Fibroblast of lung (primary cell): ENCODE measurements at regions not wholly inside any gene's neighbourhood (a gene's known extent, or its start where the extent isn't known, plus 50 kb on each side); places are given as distances from the start of the nearest gene placed in this dataset.

Experiments used
- DNase-seq, 2 donors: peaks; one replicate each; pipeline versions ENCODE4 v3.0.0 to v3.0.0-alpha.2; 2010; ENCODE audit warnings: low read depth in 2 of 2
- H2AFZ ChIP-seq: 2 replicates; pipeline ENCODE4 v1.5.1; 2012; ENCODE audit warnings: low read length, control low read depth, inconsistent platforms
- H3K27ac ChIP-seq: 2 replicates; pipeline ENCODE4 v1.5.1; 2011; ENCODE audit warnings: low read length, control low read depth; ENCODE audit not compliant: insufficient read depth
- H3K27me3 ChIP-seq: 2 replicates; pipeline ENCODE4 v1.5.1; 2011; ENCODE audit warnings: mild to moderate bottlenecking, low read length; ENCODE audit not compliant: control insufficient read depth, insufficient read depth
- H3K36me3 ChIP-seq: 2 replicates; pipeline ENCODE4 v1.5.1; 2011; ENCODE audit warnings: low read length; ENCODE audit not compliant: control insufficient read depth, insufficient read depth
- H3K4me1 ChIP-seq: 2 replicates; pipeline ENCODE4 v1.5.1; 2011; ENCODE audit warnings: low read length; ENCODE audit not compliant: control insufficient read depth, insufficient read depth; ENCODE audit errors: extremely low read depth
- H3K4me2 ChIP-seq: 2 replicates; pipeline ENCODE4 v1.5.1; 2011; ENCODE audit warnings: low read length, control low read depth; ENCODE audit not compliant: insufficient read depth; ENCODE audit errors: extremely low read depth
- H3K4me3 ChIP-seq, 4 experiments: fragments of 200-600 bp in 1 of 4; sonication (generic) in 1 of 4; replicated peaks in 1 of 4; 2 replicates each; pipeline ENCODE4 v1.5.1; 2011 to 2016; ENCODE audit warnings: low read length in 4 of 4, low read depth in 3 of 4, mild to moderate bottlenecking in 3 of 4, control low read depth in 2 of 4, inconsistent platforms in 1 of 4, mixed read lengths in 1 of 4; ENCODE audit not compliant: insufficient read depth in 1 of 4; ENCODE audit errors: control extremely low read depth in 1 of 4
- H3K79me2 ChIP-seq: 2 replicates; pipeline ENCODE4 v1.5.1; 2012; ENCODE audit warnings: mild to moderate bottlenecking, low read length, inconsistent platforms; ENCODE audit not compliant: control insufficient read depth, insufficient read depth
- H3K9ac ChIP-seq: 2 replicates; pipeline ENCODE4 v1.5.1; 2011; ENCODE audit warnings: mild to moderate bottlenecking, low read length, control low read depth; ENCODE audit not compliant: insufficient read depth
- H3K9me3 ChIP-seq: 2 replicates; pipeline ENCODE4 v1.5.1; 2012; ENCODE audit warnings: low read depth, low read length; ENCODE audit not compliant: control insufficient read depth, insufficient read depth
- H4K20me1 ChIP-seq: 2 replicates; pipeline ENCODE4 v1.5.1; 2011; ENCODE audit warnings: low read length; ENCODE audit not compliant: control insufficient read depth, insufficient read depth; ENCODE audit errors: extremely low read depth
- CTCF ChIP-seq, 2 donors: IDR thresholded peaks in 1 of 2; conservative IDR thresholded peaks in 1 of 2; 1 replicate in 1 of 2; 2 replicates in 1 of 2; pipeline ENCODE4 v1.5.1; 2011 to 2012; ENCODE audit warnings: low read length in 2 of 2, control low read depth in 1 of 2, inconsistent platforms in 1 of 2, low read depth in 1 of 2, mild to moderate bottlenecking in 1 of 2
- EZH2 ChIP-seq: IDR thresholded peaks from 2 replicates; pipeline ENCODE4 v1.5.1; 2012; ENCODE audit warnings: low read length, control low read depth, mild to moderate bottlenecking; ENCODE audit errors: missing control alignments

- Histone ChIP-seq H3K36me3 (no peaks in the 10 kb centered on the region), H3K9ac (no peak overlapping the region), H3K4me2 (no peak overlapping the region), H3K27me3 (no peaks in the 10 kb centered on the region), H4K20me1 (no peaks in the 10 kb centered on the region), H3K4me3 (no peak overlapping the region), H3K79me2 (no peaks in the 10 kb centered on the region), H3K4me1 (no peaks in the 10 kb centered on the region), H3K27ac (no peak overlapping the region), H2AFZ (no peak overlapping the region), H3K9me3 (no peaks in the 10 kb centered on the region)
- TF ChIP-seq CTCF (conservative IDR thresholded peaks at IDR 0.05 in 1 of 2, IDR thresholded peaks at IDR 0.05 in 1 of 2; ENCODE audit: low read depth in 1 of 2, low read length in 2 of 2): no peak
- TF ChIP-seq EZH2: no peak
- DNase-seq: no peak
Measured at GRCh38 chr10:130985158-130985753, 326.3 kb downstream of the TCERG1L start.

GRCh38 chr10:130986846-130987245, 324.7 kb downstream of the TCERG1L start:
- H3K4me1 ChIP-seq: no peaks in the 10 kb centered on the region
- no peaks in the 10 kb centered on the region for H3K79me2 ChIP-seq
- H2AFZ ChIP-seq: no peak overlapping the region
- H3K27me3 ChIP-seq: no peaks in the 10 kb centered on the region
- no peaks in the 10 kb centered on the region for H3K36me3 ChIP-seq
- DNase-seq: no peak
- H3K27ac ChIP-seq: no peak overlapping the region
- no peak overlapping the region for H3K4me3 ChIP-seq
- no peaks in the 10 kb centered on the region for H4K20me1 ChIP-seq
- H3K4me2 ChIP-seq: no peak overlapping the region
- TF ChIP-seq EZH2 (no peak), CTCF (conservative IDR thresholded peaks at IDR 0.05 in 1 of 2, IDR thresholded peaks at IDR 0.05 in 1 of 2; ENCODE audit: low read depth in 1 of 2, low read length in 2 of 2) (no peak)
- H3K9ac ChIP-seq: no peak overlapping the region
- no peaks in the 10 kb centered on the region for H3K9me3 ChIP-seq

GRCh38 chr10:130987401-130987800, 324.1 kb downstream of the TCERG1L start:
- H2AFZ ChIP-seq: no peak overlapping the region
- no peaks in the 10 kb centered on the region for H3K79me2 ChIP-seq
- TF ChIP-seq CTCF (conservative IDR thresholded peaks at IDR 0.05 in 1 of 2, IDR thresholded peaks at IDR 0.05 in 1 of 2; ENCODE audit: low read depth in 1 of 2, low read length in 2 of 2) (no peak), EZH2 (no peak)
- no peak overlapping the region for H3K4me2 ChIP-seq
- no peak for DNase-seq
- no peaks in the 10 kb centered on the region for H3K36me3 ChIP-seq
- no peak overlapping the region for H3K9ac ChIP-seq
- no peaks in the 10 kb centered on the region for H3K4me1 ChIP-seq
- no peaks in the 10 kb centered on the region for H4K20me1 ChIP-seq
- H3K27ac ChIP-seq: no peak overlapping the region
- no peak overlapping the region for H3K4me3 ChIP-seq
- H3K9me3 ChIP-seq: no peaks in the 10 kb centered on the region
- no peaks in the 10 kb centered on the region for H3K27me3 ChIP-seq
